ENCODE measurements at regions not wholly inside any gene's neighbourhood (a gene's known extent, or its start where the extent isn't known, plus 50 kb on each side); places are given as distances from the start of the nearest gene placed in this dataset.
A peak's percentile ranks its signal among the peaks of the same experiment; 100 is the strongest.
"Not testable (repeated sequence)": the region's sequence is repeated elsewhere in the genome, so short reads cannot be mapped to it uniquely, and the experiment has no call there.

DNA sequence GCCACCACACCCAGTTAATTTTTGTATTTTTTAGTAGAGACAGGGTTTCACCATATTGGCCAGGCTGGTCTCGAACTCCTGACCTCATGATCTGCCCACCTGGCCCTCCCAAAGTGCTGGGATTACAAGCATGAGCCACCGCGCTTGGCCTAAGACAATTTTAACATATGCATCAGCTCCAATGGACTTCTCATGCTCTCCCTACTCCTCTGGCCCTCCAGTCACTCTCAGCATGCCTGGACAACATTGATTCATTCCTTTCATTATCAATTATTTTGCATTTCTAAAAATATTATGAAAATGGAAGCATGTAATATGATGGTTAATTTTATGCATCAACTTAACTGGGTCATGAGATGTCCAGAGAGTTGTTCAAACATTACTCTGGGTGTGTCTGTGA lies 469.1 kb upstream of the TMEM132C start:
- H3K4me3 ChIP-seq (ENCODE audit: low read depth, low read length): no peak overlapping the region
- DNase-seq (ENCODE audit: low read depth): no peak
- TF ChIP-seq, protein P1, sequence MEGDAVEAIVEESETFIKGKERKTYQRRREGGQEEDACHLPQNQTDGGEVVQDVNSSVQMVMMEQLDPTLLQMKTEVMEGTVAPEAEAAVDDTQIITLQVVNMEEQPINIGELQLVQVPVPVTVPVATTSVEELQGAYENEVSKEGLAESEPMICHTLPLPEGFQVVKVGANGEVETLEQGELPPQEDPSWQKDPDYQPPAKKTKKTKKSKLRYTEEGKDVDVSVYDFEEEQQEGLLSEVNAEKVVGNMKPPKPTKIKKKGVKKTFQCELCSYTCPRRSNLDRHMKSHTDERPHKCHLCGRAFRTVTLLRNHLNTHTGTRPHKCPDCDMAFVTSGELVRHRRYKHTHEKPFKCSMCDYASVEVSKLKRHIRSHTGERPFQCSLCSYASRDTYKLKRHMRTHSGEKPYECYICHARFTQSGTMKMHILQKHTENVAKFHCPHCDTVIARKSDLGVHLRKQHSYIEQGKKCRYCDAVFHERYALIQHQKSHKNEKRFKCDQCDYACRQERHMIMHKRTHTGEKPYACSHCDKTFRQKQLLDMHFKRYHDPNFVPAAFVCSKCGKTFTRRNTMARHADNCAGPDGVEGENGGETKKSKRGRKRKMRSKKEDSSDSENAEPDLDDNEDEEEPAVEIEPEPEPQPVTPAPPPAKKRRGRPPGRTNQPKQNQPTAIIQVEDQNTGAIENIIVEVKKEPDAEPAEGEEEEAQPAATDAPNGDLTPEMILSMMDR (IDR thresholded peaks at IDR 0.05; ENCODE audit: insufficient read depth, low read length): no peak

DNA sequence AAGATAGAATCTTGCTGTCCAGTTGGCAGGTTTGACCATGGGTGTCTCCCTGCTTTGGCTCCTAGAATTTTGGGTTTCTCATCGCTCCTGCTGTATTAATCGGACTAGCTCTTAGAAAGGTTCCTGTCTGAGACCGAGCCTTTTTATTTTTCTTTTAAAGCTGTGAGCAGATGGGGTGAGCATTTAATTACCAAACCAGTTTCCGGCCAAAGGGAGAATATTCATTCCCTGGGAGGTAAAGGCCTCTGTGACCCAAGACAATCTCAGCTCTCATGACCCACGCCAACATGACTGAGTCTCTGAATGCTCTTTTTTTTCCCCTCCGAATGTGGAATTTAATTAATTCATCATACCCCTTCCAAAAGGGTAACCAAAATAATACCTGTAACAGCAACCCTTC lies 464.7 kb upstream of the TMEM132C start:
- no peak overlapping the region for H3K4me3 ChIP-seq (ENCODE audit: low read depth, low read length)
- TF ChIP-seq, protein P1 (IDR thresholded peaks at IDR 0.05; ENCODE audit: insufficient read depth, low read length): no peak
- no peak for DNase-seq (ENCODE audit: low read depth)

DNA sequence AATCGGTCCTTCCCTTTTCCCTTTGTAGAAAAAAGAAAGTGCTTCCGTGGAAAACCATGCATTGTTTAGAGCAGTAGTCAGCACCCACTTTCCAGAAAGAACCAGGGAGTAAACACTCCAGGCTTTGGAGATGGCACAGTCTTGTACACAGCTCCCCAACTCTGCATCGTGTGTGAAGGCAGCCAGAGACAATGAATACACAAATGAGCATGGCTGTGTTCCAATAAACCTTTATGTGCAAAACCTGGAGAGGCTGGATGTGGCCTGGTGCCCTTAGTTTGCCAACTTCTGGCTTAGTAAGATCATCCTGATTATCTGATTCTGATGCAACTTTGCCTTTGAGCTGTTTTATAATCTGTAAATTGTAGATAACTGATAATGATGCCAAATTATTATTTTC lies 463.4 kb upstream of the TMEM132C start:
- TF ChIP-seq, protein P1 (IDR thresholded peaks at IDR 0.05; ENCODE audit: insufficient read depth, low read length): no peak
- peak; percentile 28 for DNase-seq (ENCODE audit: low read depth)
- no peak overlapping the region for H3K4me3 ChIP-seq (ENCODE audit: low read depth, low read length)

DNA sequence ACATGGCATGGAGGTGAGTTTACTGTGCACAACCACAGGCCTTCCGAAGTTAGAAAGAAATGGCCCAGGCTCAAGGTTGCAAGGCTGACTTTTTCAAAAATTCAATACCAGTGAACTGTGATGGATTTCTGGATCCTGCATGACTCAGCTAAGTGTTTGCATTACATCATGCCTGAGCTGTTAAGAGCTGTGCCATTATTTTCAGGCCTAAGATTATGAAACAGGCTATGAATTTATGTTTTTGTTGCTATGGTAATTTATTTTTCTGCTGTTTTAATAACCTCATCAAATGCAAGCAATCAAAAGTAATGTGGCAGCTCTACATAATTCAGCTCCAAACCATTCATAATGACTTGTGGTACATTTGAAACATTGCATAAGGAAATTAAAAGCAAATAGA lies 457.7 kb upstream of the TMEM132C start:
- no peak overlapping the region for H3K4me3 ChIP-seq (ENCODE audit: low read depth, low read length)
- TF ChIP-seq, protein P1 (IDR thresholded peaks at IDR 0.05; ENCODE audit: insufficient read depth, low read length): no peak
- peak; percentile 90 for DNase-seq (ENCODE audit: low read depth)

DNA sequence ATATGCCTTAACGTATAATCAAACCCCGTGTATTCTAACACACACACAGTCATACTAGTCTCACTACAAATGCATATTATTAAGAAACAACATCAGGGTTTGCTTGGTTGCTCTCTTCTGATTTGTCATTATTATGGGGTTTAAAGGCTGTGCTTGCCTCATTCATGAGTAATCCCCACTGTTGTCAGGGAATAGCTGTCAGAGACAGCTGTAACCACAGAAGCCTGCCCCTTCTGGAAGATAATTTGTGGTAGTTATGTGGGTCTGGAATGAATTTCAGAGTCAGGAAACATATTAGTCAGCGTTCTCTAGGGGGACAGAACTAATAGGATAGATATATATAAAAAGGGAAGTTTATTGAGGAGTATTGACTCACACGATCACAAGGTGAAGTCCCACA lies 456.9 kb upstream of the TMEM132C start:
- peak; percentile 97 for DNase-seq (ENCODE audit: low read depth)
- TF ChIP-seq, protein P1 (IDR thresholded peaks at IDR 0.05; ENCODE audit: insufficient read depth, low read length): peak; percentile 15
- H3K4me3 ChIP-seq (ENCODE audit: low read depth, low read length): no peak overlapping the region

DNA sequence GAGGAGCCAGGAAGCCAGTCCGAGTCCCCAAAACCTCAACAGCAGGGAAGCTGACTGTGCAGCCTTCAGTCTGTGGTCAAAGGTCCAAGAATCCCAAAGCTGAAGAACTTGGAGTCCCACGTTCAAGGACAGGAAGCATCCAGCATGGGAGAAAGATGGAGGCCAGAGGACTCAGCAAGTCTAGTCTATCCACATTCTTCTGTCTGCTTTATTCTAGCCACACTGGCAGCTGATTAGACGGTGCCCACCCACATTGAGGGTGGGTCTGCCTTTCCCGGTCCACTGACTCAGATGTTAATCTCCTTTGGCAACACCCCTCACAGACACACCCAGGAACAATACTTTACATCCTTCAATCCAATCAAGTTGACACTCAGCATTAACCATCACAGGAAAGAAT lies 456.5 kb upstream of the TMEM132C start:
- DNase-seq (ENCODE audit: low read depth); H3K4me3 ChIP-seq (ENCODE audit: low read depth, low read length): not testable (repeated sequence)

DNA sequence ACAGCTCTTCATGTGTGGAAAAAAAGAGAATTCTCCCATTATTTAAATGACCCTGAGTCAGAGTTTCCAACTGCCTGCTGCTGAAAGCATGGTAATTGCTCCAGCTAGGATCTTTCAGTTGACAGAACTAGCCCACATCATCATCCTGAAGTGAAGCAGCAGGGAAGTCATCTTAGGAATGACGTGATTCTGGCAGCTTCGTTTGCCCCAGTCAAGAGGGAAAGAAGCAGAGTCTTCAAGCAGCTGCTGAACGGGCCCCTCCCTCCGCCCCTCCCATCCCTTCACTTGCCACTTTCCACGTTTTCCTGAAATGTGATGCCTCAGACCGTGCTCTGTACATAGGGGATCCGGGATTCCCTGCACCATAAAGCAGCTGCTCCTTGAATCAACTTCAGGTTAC lies 455.0 kb upstream of the TMEM132C start:
- TF ChIP-seq, protein P1 (IDR thresholded peaks at IDR 0.05; ENCODE audit: insufficient read depth, low read length): no peak
- peak; percentile 91 for DNase-seq (ENCODE audit: low read depth)
- no peak overlapping the region for H3K4me3 ChIP-seq (ENCODE audit: low read depth, low read length)

All from fibroblast of the aortic adventitia (primary cell).